Nephron (organoid): ENCODE measurements at regions not wholly inside any gene's neighbourhood (a gene's known extent, or its start where the extent isn't known, plus 50 kb on each side); places are given as distances from the start of the nearest gene placed in this dataset.

ENCODE experiments used
- H3K27ac Mint-ChIP-seq, 3 experiments: 2 replicates each; pipeline ENCODE4 v1.8.0; 2020; ENCODE audit warnings: mixed read lengths in 3 of 3, mild to moderate bottlenecking in 2 of 3, moderate library complexity in 1 of 3
- H3K27me3 Mint-ChIP-seq: 2 replicates; pipeline ENCODE4 v1.8.0; 2021; ENCODE audit warnings: low read depth, mild to moderate bottlenecking, moderate library complexity, mixed read lengths
- H3K36me3 Mint-ChIP-seq: 2 replicates; pipeline ENCODE4 v1.8.0; 2020; ENCODE audit warnings: low read depth, mixed read lengths
- H3K4me1 Mint-ChIP-seq: 2 replicates; pipeline ENCODE4 v1.8.0; 2020; ENCODE audit warnings: mixed read lengths
- H3K4me3 Mint-ChIP-seq, 3 experiments: 2 replicates each; pipeline ENCODE4 v1.8.0; 2020; ENCODE audit warnings: mild to moderate bottlenecking in 3 of 3, mixed read lengths in 3 of 3, moderate library complexity in 2 of 3
- H3K9me3 Mint-ChIP-seq: 2 replicates; pipeline ENCODE4 v1.8.0; 2020; ENCODE audit warnings: mixed read lengths
- TF ChIP-seq, protein P1 (sequence below), 3 experiments: fragments of 200-600 bp; sonication (generic); IDR thresholded peaks; one replicate each; pipeline ENCODE4 v1.5.0; 2021; ENCODE audit warnings: antibody characterized with exemption in 3 of 3; ENCODE audit not compliant: unreplicated experiment in 3 of 3

DNA sequence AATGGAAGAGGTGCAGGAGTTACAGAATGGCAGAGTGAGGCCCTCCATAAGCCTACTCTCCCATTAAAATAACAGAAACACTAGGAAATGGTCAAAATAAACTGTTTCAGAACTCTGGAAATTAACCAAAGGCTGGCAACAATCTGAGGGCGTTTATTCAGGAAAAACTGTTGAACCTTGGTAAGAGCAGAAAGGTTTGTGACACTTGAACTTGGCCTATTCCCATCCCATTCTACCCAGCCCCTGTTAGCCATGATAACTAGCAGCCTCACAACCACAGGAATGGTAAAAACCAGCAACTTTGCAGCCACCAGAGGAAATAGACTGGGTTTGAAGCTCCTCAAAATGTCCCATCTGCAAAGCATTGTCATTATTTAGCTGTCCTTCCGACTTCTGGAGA is 256.8 kb downstream of the RHOU start:
- no peaks in the 10 kb centered on the region for H3K36me3 Mint-ChIP-seq
- H3K27ac Mint-ChIP-seq: no peak overlapping the region
- TF ChIP-seq, protein P1, sequence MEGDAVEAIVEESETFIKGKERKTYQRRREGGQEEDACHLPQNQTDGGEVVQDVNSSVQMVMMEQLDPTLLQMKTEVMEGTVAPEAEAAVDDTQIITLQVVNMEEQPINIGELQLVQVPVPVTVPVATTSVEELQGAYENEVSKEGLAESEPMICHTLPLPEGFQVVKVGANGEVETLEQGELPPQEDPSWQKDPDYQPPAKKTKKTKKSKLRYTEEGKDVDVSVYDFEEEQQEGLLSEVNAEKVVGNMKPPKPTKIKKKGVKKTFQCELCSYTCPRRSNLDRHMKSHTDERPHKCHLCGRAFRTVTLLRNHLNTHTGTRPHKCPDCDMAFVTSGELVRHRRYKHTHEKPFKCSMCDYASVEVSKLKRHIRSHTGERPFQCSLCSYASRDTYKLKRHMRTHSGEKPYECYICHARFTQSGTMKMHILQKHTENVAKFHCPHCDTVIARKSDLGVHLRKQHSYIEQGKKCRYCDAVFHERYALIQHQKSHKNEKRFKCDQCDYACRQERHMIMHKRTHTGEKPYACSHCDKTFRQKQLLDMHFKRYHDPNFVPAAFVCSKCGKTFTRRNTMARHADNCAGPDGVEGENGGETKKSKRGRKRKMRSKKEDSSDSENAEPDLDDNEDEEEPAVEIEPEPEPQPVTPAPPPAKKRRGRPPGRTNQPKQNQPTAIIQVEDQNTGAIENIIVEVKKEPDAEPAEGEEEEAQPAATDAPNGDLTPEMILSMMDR (IDR thresholded peaks at IDR 0.05; ENCODE audit: unreplicated experiment in 3 of 3): no peak
- H3K9me3 Mint-ChIP-seq: no peaks in the 10 kb centered on the region
- H3K4me3 Mint-ChIP-seq: no peak overlapping the region
- peaks cover 47% of the 10 kb centered on the region for H3K4me1 Mint-ChIP-seq
- H3K27me3 Mint-ChIP-seq: peaks cover 3% of the 10 kb centered on the region

DNA sequence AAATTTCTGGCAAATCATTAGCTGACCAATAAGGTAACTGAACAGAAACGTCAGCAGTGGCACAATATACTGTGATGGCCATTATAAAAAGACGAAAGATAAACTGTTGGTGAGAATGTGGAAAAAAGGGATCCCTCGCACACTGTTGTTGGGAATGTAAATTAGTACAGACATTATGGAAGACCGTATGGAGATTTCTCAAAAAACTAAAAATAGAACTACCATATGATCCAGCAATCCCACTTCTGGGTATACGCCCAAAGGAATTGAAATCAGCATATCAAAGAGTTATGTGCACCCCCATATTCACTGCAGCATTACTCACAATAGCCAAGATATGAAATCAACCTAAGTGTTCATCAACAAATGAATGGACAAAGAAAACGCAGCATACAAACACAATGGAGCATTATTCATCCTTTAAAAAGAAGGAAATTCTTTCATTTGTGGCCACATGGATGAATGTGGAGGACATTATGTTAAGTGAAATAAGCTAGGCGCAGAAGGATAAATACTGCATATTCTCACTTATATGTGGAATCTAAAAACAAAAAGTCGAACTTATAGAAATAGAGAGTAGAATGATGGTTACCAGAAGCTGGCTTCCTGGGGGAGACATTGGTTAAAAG is 257.7 kb downstream of the RHOU start:
- Mint-ChIP-seq H3K27me3 (peaks cover 3% of the 10 kb centered on the region), H3K9me3 (no peaks in the 10 kb centered on the region), H3K36me3 (no peaks in the 10 kb centered on the region), H3K4me3 (no peak overlapping the region), H3K4me1 (peaks cover 38% of the 10 kb centered on the region), H3K27ac (no peak overlapping the region)
- TF ChIP-seq, protein P1 (IDR thresholded peaks at IDR 0.05; ENCODE audit: unreplicated experiment in 3 of 3): no peak

DNA sequence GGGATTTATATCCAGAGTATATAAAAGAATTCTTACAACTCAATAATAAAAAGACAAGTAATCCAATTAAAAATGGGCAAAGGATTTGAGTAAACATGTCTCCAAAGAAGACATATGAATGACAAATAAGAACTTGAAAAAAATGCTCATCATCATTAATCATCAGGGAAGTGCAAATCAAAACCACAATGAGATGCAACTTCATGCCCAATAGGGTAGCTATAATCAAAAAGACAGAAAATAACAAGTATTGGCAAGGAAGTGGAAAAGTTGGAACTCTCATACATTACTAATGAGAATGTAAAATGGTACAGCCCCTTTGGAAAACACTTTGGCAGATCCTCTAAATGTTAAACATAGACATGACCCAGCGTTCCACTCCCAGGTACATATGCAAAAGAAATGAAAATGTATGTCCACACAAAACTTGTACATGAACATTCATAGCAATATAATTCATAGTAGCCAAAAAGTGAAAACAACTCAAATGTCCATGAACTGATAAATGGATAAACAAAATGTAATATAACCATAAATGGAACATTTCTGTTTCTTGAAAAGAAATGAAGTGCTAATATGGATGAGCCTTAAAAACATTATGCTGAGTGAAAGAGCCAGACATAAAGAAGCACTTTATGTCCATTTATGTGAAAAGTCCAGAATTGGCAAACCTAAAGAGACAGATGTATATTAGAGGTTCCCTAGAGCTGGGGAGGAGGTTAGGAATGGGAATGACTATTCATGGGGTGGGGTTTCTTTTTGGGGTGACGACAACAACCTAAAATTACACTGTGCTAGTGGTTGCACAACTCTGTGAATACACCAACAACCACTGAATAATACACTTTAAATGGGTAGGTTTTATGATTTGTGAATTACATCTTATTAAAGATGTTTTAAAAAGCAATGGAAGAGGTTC is 259.7 kb downstream of the RHOU start:
- H3K27ac Mint-ChIP-seq: no peak overlapping the region
- no peaks in the 10 kb centered on the region for H3K36me3 Mint-ChIP-seq
- H3K4me1 Mint-ChIP-seq: peaks cover 35% of the 10 kb centered on the region

DNA sequence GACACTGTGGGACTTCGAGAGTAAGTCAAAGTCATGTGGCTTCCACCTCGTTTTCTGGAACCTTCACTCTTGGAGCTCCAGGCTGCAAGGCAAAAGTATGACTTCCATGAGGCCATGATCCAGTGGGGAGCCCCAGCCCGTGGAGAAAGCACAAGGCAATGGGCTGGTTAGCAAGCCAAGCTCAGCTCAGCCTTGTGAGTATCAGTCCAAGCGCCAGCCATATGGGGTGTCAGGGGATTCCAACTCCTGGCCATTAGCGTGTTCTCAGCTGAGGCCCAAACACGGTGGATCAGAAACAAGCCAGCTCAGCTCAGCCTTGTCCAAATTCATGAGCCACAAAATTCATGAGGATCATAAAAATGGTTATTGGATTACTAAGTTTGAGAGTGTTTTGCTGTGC is 261.0 kb downstream of the RHOU start:
- Mint-ChIP-seq H3K27me3 (peaks cover 5% of the 10 kb centered on the region), H3K4me1 (peaks cover 28% of the 10 kb centered on the region), H3K9me3 (no peaks in the 10 kb centered on the region), H3K4me3 (no peak overlapping the region), H3K36me3 (no peaks in the 10 kb centered on the region), H3K27ac (no peak overlapping the region)
- TF ChIP-seq, protein P1 (IDR thresholded peaks at IDR 0.05; ENCODE audit: unreplicated experiment in 3 of 3): no peak

More for the DNA sequence above, 259.7 kb downstream of the RHOU start:
- H3K4me3 Mint-ChIP-seq: no peak overlapping the region
- H3K27me3 Mint-ChIP-seq: no peaks in the 10 kb centered on the region
- no peaks in the 10 kb centered on the region for H3K9me3 Mint-ChIP-seq
- TF ChIP-seq, protein P1 (IDR thresholded peaks at IDR 0.05; ENCODE audit: unreplicated experiment in 3 of 3): no peak

DNA sequence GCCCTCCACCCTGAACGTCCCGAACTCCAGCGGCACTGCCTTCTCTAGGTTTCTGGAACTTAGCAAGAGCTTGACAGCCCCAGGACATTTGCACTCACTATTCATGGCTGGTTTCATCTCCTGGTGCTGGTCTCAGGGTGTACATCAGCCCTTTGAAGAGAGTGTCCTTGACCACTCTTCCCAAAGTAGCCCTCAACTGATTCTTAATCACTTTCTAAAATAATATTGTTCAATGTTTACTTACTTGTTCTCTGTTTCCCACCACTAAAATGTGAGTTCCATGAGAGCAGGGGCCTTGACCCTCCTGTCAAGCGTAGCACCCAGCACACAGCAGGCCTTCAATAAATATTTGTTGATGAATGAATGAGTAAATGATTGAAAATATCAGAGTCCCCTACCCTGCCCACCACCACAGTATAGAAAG is 262.5 kb downstream of the RHOU start:
- TF ChIP-seq, protein P1 (IDR thresholded peaks at IDR 0.05; ENCODE audit: unreplicated experiment in 3 of 3): no peak
- H3K36me3 Mint-ChIP-seq: no peaks in the 10 kb centered on the region
- H3K27ac Mint-ChIP-seq: no peak overlapping the region
- peaks cover 5% of the 10 kb centered on the region for H3K27me3 Mint-ChIP-seq
- no peaks in the 10 kb centered on the region for H3K9me3 Mint-ChIP-seq
- no peak overlapping the region for H3K4me3 Mint-ChIP-seq
- peaks cover 32% of the 10 kb centered on the region for H3K4me1 Mint-ChIP-seq
